Nephron progenitor cell (in vitro differentiated cells): ENCODE measurements at regions not wholly inside any gene's neighbourhood (a gene's known extent, or its start where the extent isn't known, plus 50 kb on each side); places are given as distances from the start of the nearest gene placed in this dataset.

Experiments used
- DNase-seq: peaks from one replicate; pipeline ENCODE4 v3.0.0; 2021
- H3K27ac Mint-ChIP-seq: 2 replicates; pipeline ENCODE4 v1.8.0; 2021; ENCODE audit warnings: mild to moderate bottlenecking, moderate library complexity, mixed read lengths
- H3K27me3 Mint-ChIP-seq: 2 replicates; pipeline ENCODE4 v1.8.0; 2021; ENCODE audit warnings: mild to moderate bottlenecking, low read depth, mixed read lengths; ENCODE audit not compliant: poor library complexity
- H3K36me3 Mint-ChIP-seq: 2 replicates; pipeline ENCODE4 v1.8.0; 2021; ENCODE audit warnings: low read depth, mixed read lengths
- H3K4me1 Mint-ChIP-seq: 2 replicates; pipeline ENCODE4 v1.8.0; 2021; ENCODE audit warnings: mixed read lengths
- H3K4me3 Mint-ChIP-seq: 2 replicates; pipeline ENCODE4 v1.8.0; 2021; ENCODE audit warnings: mild to moderate bottlenecking, moderate library complexity, mixed read lengths
- H3K9me3 Mint-ChIP-seq: 2 replicates; pipeline ENCODE4 v1.8.0; 2021; ENCODE audit warnings: mild to moderate bottlenecking, moderate library complexity, mixed read lengths
- TF ChIP-seq, protein P1 (sequence below): fragments of 200-600 bp; sonication (generic); IDR thresholded peaks from 2 replicates; pipeline ENCODE4 v1.5.0; 2021; ENCODE audit warnings: antibody characterized with exemption

DNA sequence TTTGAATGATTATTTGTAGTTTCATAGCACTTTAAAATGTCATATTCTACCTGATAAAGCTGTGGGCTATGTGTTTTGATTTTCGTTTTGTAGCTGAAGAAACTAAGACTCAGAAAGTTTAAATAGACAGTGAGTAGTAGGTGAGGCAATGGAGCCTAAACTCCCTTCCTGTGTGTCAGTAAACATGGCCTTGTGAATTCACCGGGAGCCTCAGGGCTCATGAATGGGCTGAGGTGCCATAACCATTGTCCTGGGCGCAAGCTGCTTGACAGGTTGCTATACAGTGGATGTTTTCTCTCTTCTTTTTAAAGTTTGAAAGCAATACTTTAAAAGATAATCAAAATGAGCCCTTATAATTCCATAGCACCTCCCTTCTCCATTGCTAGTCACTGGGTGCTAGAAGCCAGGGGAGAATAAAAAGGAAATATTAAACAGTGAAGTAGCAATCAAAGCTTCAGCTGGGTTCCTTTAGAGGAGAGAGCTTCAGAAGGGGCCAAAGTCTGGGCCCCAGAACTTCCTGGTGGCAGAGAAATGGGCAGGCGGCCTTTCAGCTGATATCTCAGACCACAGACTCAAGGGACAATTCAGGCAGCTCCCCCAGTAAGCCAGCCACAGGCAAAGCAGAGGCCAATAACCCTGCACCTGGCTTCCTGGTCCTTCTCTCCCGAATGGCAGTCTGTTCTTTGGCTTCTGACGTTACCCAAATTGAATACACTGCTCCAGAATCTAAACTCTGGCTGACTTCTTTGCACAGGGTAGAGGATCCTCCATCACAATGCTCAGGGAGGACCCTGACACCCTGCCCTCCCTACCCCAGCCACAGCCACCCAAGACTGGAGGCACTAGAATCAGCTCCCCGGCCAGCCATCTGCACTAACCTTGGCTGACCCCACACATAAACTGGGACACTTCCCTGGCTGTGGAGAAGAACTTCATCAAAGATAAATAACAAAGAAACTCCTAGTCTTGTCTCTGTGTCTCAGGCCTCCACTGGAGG, 51.8 kb upstream of the NPAS2 start:
- peaks cover 14% of the 10 kb centered on the region for H3K27me3 Mint-ChIP-seq
- H3K9me3 Mint-ChIP-seq, result no peaks in the 10 kb centered on the region
- no peak overlapping the region for H3K27ac Mint-ChIP-seq
- no peak overlapping the region for H3K4me3 Mint-ChIP-seq
- TF ChIP-seq, protein P1, sequence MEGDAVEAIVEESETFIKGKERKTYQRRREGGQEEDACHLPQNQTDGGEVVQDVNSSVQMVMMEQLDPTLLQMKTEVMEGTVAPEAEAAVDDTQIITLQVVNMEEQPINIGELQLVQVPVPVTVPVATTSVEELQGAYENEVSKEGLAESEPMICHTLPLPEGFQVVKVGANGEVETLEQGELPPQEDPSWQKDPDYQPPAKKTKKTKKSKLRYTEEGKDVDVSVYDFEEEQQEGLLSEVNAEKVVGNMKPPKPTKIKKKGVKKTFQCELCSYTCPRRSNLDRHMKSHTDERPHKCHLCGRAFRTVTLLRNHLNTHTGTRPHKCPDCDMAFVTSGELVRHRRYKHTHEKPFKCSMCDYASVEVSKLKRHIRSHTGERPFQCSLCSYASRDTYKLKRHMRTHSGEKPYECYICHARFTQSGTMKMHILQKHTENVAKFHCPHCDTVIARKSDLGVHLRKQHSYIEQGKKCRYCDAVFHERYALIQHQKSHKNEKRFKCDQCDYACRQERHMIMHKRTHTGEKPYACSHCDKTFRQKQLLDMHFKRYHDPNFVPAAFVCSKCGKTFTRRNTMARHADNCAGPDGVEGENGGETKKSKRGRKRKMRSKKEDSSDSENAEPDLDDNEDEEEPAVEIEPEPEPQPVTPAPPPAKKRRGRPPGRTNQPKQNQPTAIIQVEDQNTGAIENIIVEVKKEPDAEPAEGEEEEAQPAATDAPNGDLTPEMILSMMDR, result no peak
- no peak for DNase-seq
- H3K4me1 Mint-ChIP-seq, result peaks cover 17% of the 10 kb centered on the region
- no peaks in the 10 kb centered on the region for H3K36me3 Mint-ChIP-seq
